H1 (cell line): ENCODE measurements at regions not wholly inside any gene's neighbourhood (a gene's known extent, or its start where the extent isn't known, plus 50 kb on each side); places are given as distances from the start of the nearest gene placed in this dataset.

Source experiments
- CHD1 ChIP-seq: IDR thresholded peaks from 2 replicates; pipeline ENCODE4 v1.6.1; 2012; ENCODE audit warnings: low read depth, low read length, improper control_type of control experiment
- KDM5A ChIP-seq: fragments of 200-600 bp; IDR thresholded peaks from 2 replicates; pipeline ENCODE4 v1.7.1; 2012; ENCODE audit warnings: mild to moderate bottlenecking, low read length, inconsistent platforms, mixed read lengths
- POLR2A ChIP-seq, 2 experiments: IDR thresholded peaks; 1 replicate in 1 of 2; 2 replicates in 1 of 2; pipeline ENCODE4 v1.6.1; 2011; ENCODE audit warnings: low read depth in 2 of 2, low read length in 2 of 2, mild to moderate bottlenecking in 2 of 2; ENCODE audit errors: control extremely low read depth in 1 of 2
- SAP30 ChIP-seq: fragments of 300-600 bp; sonication (generic); IDR thresholded peaks from 2 replicates; pipeline ENCODE4 v1.7.1; 2012; ENCODE audit warnings: low read length, moderate library complexity, mild to moderate bottlenecking, inconsistent platforms; ENCODE audit not compliant: insufficient read depth, insufficient replicate concordance
- SP1 ChIP-seq: IDR thresholded peaks from 2 replicates; pipeline ENCODE4 v1.6.1; 2011; ENCODE audit warnings: low read depth, low read length
- SUZ12 ChIP-seq: fragments of 200-600 bp; sonication (generic); IDR thresholded peaks from 2 replicates; pipeline ENCODE4 v1.6.1; 2012; ENCODE audit warnings: mild to moderate bottlenecking, inconsistent platforms, low read length, moderate library complexity, mixed read lengths
- ZNF274 ChIP-seq: IDR thresholded peaks from 2 replicates; pipeline ENCODE4 v1.7.0; 2012; ENCODE audit warnings: low read length, borderline replicate concordance; ENCODE audit errors: extremely low read depth
- TF ChIP-seq, protein P1 (sequence below), 3 experiments: IDR thresholded peaks; 1 replicate in 2 of 3; 2 replicates in 1 of 3; pipeline versions ENCODE4 v1.5.1 to v1.6.1; 2011; ENCODE audit warnings: low read length in 3 of 3, mild to moderate bottlenecking in 3 of 3, inconsistent platforms in 2 of 3, low read depth in 1 of 3, moderate library complexity in 1 of 3; ENCODE audit not compliant: insufficient read depth in 1 of 3; ENCODE audit errors: control extremely low read depth in 1 of 3

DNA sequence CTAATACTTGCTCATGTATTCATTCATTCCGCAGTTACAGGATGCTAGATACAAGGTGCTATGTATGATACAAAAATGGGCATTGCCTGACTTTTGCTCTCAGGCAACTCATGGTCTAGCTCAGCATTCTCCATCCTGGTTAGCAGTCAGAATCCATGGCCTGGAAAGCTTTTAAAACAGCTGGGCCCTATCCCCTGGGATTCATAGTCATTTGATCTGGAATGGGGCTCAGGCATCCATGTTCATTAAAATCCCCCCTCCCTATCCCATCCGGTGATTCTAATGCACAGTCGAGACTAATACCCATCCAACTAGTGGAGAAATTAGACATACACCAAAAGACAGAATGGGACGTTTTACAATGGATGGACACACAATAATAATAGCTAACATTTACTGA, 104.1 kb upstream of the TMEM132E start:
- TF ChIP-seq, protein P1, sequence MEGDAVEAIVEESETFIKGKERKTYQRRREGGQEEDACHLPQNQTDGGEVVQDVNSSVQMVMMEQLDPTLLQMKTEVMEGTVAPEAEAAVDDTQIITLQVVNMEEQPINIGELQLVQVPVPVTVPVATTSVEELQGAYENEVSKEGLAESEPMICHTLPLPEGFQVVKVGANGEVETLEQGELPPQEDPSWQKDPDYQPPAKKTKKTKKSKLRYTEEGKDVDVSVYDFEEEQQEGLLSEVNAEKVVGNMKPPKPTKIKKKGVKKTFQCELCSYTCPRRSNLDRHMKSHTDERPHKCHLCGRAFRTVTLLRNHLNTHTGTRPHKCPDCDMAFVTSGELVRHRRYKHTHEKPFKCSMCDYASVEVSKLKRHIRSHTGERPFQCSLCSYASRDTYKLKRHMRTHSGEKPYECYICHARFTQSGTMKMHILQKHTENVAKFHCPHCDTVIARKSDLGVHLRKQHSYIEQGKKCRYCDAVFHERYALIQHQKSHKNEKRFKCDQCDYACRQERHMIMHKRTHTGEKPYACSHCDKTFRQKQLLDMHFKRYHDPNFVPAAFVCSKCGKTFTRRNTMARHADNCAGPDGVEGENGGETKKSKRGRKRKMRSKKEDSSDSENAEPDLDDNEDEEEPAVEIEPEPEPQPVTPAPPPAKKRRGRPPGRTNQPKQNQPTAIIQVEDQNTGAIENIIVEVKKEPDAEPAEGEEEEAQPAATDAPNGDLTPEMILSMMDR (IDR thresholded peaks at IDR 0.05; ENCODE audit: control extremely low read depth in 1 of 3, insufficient read depth in 1 of 3, low read depth in 1 of 3, low read length in 3 of 3): no peak
- TF ChIP-seq POLR2A (IDR thresholded peaks at IDR 0.05; ENCODE audit: control extremely low read depth in 1 of 2, low read depth in 2 of 2, low read length in 2 of 2) (no peak), KDM5A (no peak), SUZ12 (no peak), CHD1 (no peak), SP1 (no peak), SAP30 (no peak), ZNF274 (no peak)
